ENCODE measurements at regions not wholly inside any gene's neighbourhood (a gene's known extent, or its start where the extent isn't known, plus 50 kb on each side); places are given as distances from the start of the nearest gene placed in this dataset.

- Histone ChIP-seq H3K36me3 (ENCODE audit: insufficient read depth, low read length) (no peaks in the 10 kb centered on the region), H3K4me1 (ENCODE audit: insufficient read depth, low read length) (no peaks in the 10 kb centered on the region), H3K27ac (ENCODE audit: low read depth, low read length) (no peak overlapping the region), H3K4me3 (ENCODE audit: low read length) (no peak overlapping the region), H3K9me3 (ENCODE audit: insufficient read depth, low read depth, low read length) (peaks cover 3% of the 10 kb centered on the region; the same call in 1 of the 2 replicates), H3K27me3 (ENCODE audit: insufficient read depth, low read length) (no peaks in the 10 kb centered on the region), H3K9ac (ENCODE audit: low read depth, low read length) (no peak overlapping the region)
- WGBS = 100% methylated on average over 1 of the region's 2 CpGs
These were observed 1392.9 kb upstream of the NUDT12 start for GRCh38 chr5:104955479-104955878.

- Histone ChIP-seq H3K4me1 (ENCODE audit: insufficient read depth, low read length) (no peaks in the 10 kb centered on the region), H3K9ac (ENCODE audit: low read depth, low read length) (no peak overlapping the region), H3K4me3 (ENCODE audit: low read length) (no peak overlapping the region), H3K27me3 (ENCODE audit: insufficient read depth, low read length) (no peaks in the 10 kb centered on the region), H3K9me3 (ENCODE audit: insufficient read depth, low read depth, low read length) (no peaks in the 10 kb centered on the region), H3K36me3 (ENCODE audit: insufficient read depth, low read length) (no peaks in the 10 kb centered on the region), H3K27ac (ENCODE audit: low read depth, low read length) (no peak overlapping the region)
- WGBS = 92% methylated on average over 1 of the region's 1 CpG
These were observed 1390.3 kb upstream of the NUDT12 start for GRCh38 chr5:104952876-104953275.

- no peaks in the 10 kb centered on the region for H3K4me1 ChIP-seq (ENCODE audit: insufficient read depth, low read length)
- no peak overlapping the region for H3K27ac ChIP-seq (ENCODE audit: low read depth, low read length)
- H3K36me3 ChIP-seq (ENCODE audit: insufficient read depth, low read length) = no peaks in the 10 kb centered on the region
- H3K9ac ChIP-seq (ENCODE audit: low read depth, low read length) = no peak overlapping the region
- WGBS = 84% methylated on average over 3 of the region's 3 CpGs
- no peaks in the 10 kb centered on the region for H3K27me3 ChIP-seq (ENCODE audit: insufficient read depth, low read length)
- H3K4me3 ChIP-seq (ENCODE audit: low read length) = no peak overlapping the region
- H3K9me3 ChIP-seq (ENCODE audit: insufficient read depth, low read depth, low read length) = no peaks in the 10 kb centered on the region
These were observed 1389.2 kb upstream of the NUDT12 start for GRCh38 chr5:104951829-104952228.

GRCh38 chr5:104947076-104947475 lies 1384.5 kb upstream of the NUDT12 start:
- 100% methylated on average over 1 of the region's 1 CpG for WGBS

GRCh38 chr5:104942735-104943134 lies 1380.1 kb upstream of the NUDT12 start:
- 96% methylated on average over 1 of the region's 1 CpG for whole genome bisulfite sequencing
- Histone ChIP-seq H3K4me1 (ENCODE audit: insufficient read depth, low read length) (no peaks in the 10 kb centered on the region), H3K9me3 (ENCODE audit: insufficient read depth, low read depth, low read length) (no peaks in the 10 kb centered on the region), H3K9ac (ENCODE audit: low read depth, low read length) (no peak overlapping the region), H3K27me3 (ENCODE audit: insufficient read depth, low read length) (no peaks in the 10 kb centered on the region), H3K27ac (ENCODE audit: low read depth, low read length) (no peak overlapping the region), H3K36me3 (ENCODE audit: insufficient read depth, low read length) (no peaks in the 10 kb centered on the region), H3K4me3 (ENCODE audit: low read length) (no peak overlapping the region)

More at GRCh38 chr5:104947076-104947475, 1384.5 kb upstream of the NUDT12 start:
- Histone ChIP-seq H3K4me3 (ENCODE audit: low read length) (no peak overlapping the region), H3K27ac (ENCODE audit: low read depth, low read length) (no peak overlapping the region), H3K9ac (ENCODE audit: low read depth, low read length) (no peak overlapping the region), H3K9me3 (ENCODE audit: insufficient read depth, low read depth, low read length) (no peaks in the 10 kb centered on the region), H3K4me1 (ENCODE audit: insufficient read depth, low read length) (no peaks in the 10 kb centered on the region), H3K27me3 (ENCODE audit: insufficient read depth, low read length) (no peaks in the 10 kb centered on the region), H3K36me3 (ENCODE audit: insufficient read depth, low read length) (no peaks in the 10 kb centered on the region)

GRCh38 chr5:104941030-104941645 lies 1378.5 kb upstream of the NUDT12 start:
- Histone ChIP-seq H3K9ac (ENCODE audit: low read depth, low read length) (no peak overlapping the region), H3K36me3 (ENCODE audit: insufficient read depth, low read length) (no peaks in the 10 kb centered on the region), H3K27me3 (ENCODE audit: insufficient read depth, low read length) (no peaks in the 10 kb centered on the region), H3K4me3 (ENCODE audit: low read length) (no peak overlapping the region), H3K27ac (ENCODE audit: low read depth, low read length) (no peak overlapping the region), H3K4me1 (ENCODE audit: insufficient read depth, low read length) (no peaks in the 10 kb centered on the region), H3K9me3 (ENCODE audit: insufficient read depth, low read depth, low read length) (no peaks in the 10 kb centered on the region)
- WGBS = 93% methylated on average over 2 of the region's 2 CpGs

- no CpG with 5 or more reads among the region's 1 CpG for WGBS
- H3K27ac ChIP-seq (ENCODE audit: low read depth, low read length) = no peak overlapping the region
- no peak overlapping the region for H3K4me3 ChIP-seq (ENCODE audit: low read length)
- no peak overlapping the region for H3K9ac ChIP-seq (ENCODE audit: low read depth, low read length)
- no peaks in the 10 kb centered on the region for H3K36me3 ChIP-seq (ENCODE audit: insufficient read depth, low read length)
- H3K9me3 ChIP-seq (ENCODE audit: insufficient read depth, low read depth, low read length) = no peaks in the 10 kb centered on the region
- H3K4me1 ChIP-seq (ENCODE audit: insufficient read depth, low read length) = no peaks in the 10 kb centered on the region
- H3K27me3 ChIP-seq (ENCODE audit: insufficient read depth, low read length) = no peaks in the 10 kb centered on the region
These were observed 1375.0 kb upstream of the NUDT12 start for GRCh38 chr5:104937598-104937997.

- Histone ChIP-seq H3K9ac (ENCODE audit: low read depth, low read length) (no peak overlapping the region), H3K9me3 (ENCODE audit: insufficient read depth, low read depth, low read length) (no peaks in the 10 kb centered on the region), H3K4me1 (ENCODE audit: insufficient read depth, low read length) (no peaks in the 10 kb centered on the region), H3K27ac (ENCODE audit: low read depth, low read length) (no peak overlapping the region), H3K4me3 (ENCODE audit: low read length) (no peak overlapping the region), H3K36me3 (ENCODE audit: insufficient read depth, low read length) (no peaks in the 10 kb centered on the region), H3K27me3 (ENCODE audit: insufficient read depth, low read length) (no peaks in the 10 kb centered on the region)
- 82% methylated on average over 2 of the region's 2 CpGs for WGBS
These were observed 1369.8 kb upstream of the NUDT12 start for GRCh38 chr5:104932431-104932830.

- WGBS = 97% methylated on average over 36 of the region's 36 CpGs
- Histone ChIP-seq H3K27me3 (ENCODE audit: insufficient read depth, low read length) (no peaks in the 10 kb centered on the region), H3K4me3 (ENCODE audit: low read length) (no peak overlapping the region), H3K27ac (ENCODE audit: low read depth, low read length) (no peak overlapping the region), H3K4me1 (ENCODE audit: insufficient read depth, low read length) (no peaks in the 10 kb centered on the region), H3K9ac (ENCODE audit: low read depth, low read length) (no peak overlapping the region), H3K36me3 (ENCODE audit: insufficient read depth, low read length) (no peaks in the 10 kb centered on the region), H3K9me3 (ENCODE audit: insufficient read depth, low read depth, low read length) (no peaks in the 10 kb centered on the region)
These were observed 1366.4 kb upstream of the NUDT12 start for GRCh38 chr5:104928906-104929520.

GRCh38 chr5:104915226-104915625 lies 1352.6 kb upstream of the NUDT12 start:
- Histone ChIP-seq H3K27ac (ENCODE audit: low read depth, low read length) (no peak overlapping the region), H3K9me3 (ENCODE audit: insufficient read depth, low read depth, low read length) (no peaks in the 10 kb centered on the region), H3K9ac (ENCODE audit: low read depth, low read length) (no peak overlapping the region), H3K27me3 (ENCODE audit: insufficient read depth, low read length) (no peaks in the 10 kb centered on the region), H3K4me1 (ENCODE audit: insufficient read depth, low read length) (no peaks in the 10 kb centered on the region), H3K36me3 (ENCODE audit: insufficient read depth, low read length) (no peaks in the 10 kb centered on the region), H3K4me3 (ENCODE audit: low read length) (no peak overlapping the region)
- WGBS = 90% methylated on average over 1 of the region's 1 CpG

- WGBS = 95% methylated on average over 2 of the region's 2 CpGs
- no peak overlapping the region for H3K4me3 ChIP-seq (ENCODE audit: low read length)
- H3K4me1 ChIP-seq (ENCODE audit: insufficient read depth, low read length) = no peaks in the 10 kb centered on the region
- no peak overlapping the region for H3K27ac ChIP-seq (ENCODE audit: low read depth, low read length)
- no peak overlapping the region for H3K9ac ChIP-seq (ENCODE audit: low read depth, low read length)
- H3K27me3 ChIP-seq (ENCODE audit: insufficient read depth, low read length) = no peaks in the 10 kb centered on the region
- no peaks in the 10 kb centered on the region for H3K9me3 ChIP-seq (ENCODE audit: insufficient read depth, low read depth, low read length)
- no peaks in the 10 kb centered on the region for H3K36me3 ChIP-seq (ENCODE audit: insufficient read depth, low read length)
These were observed 1352.0 kb upstream of the NUDT12 start for GRCh38 chr5:104914536-104915070.

Data from HUES64 (cell line).